H9 (cell line): ENCODE measurements at regions not wholly inside any gene's neighbourhood (a gene's known extent, or its start where the extent isn't known, plus 50 kb on each side); places are given as distances from the start of the nearest gene placed in this dataset.

ENCODE experiments used
- DNase-seq: peaks from one replicate; pipeline ENCODE4 v3.0.0-alpha.2; 2017
- H2AFZ ChIP-seq: one replicate; pipeline ENCODE4 v1.6.1; 2013; ENCODE audit warnings: mild to moderate bottlenecking, low read length, control low read depth, moderate library complexity
- H2AK5ac ChIP-seq: 2 replicates; pipeline ENCODE4 v1.6.1; 2013; ENCODE audit warnings: low read length, control low read depth, mixed read lengths; ENCODE audit not compliant: insufficient read length
- H2BK120ac ChIP-seq: one replicate; pipeline ENCODE4 v1.6.1; 2013; ENCODE audit warnings: low read depth, mild to moderate bottlenecking, low read length, control low read depth, inconsistent platforms; ENCODE audit not compliant: poor library complexity, severe bottlenecking
- H2BK12ac ChIP-seq: 2 replicates; pipeline ENCODE4 v1.6.1; 2013; ENCODE audit warnings: low read length, control low read depth, mixed read lengths, low read depth; ENCODE audit not compliant: insufficient read length
- H2BK15ac ChIP-seq: 2 replicates; pipeline ENCODE4 v1.6.1; 2013; ENCODE audit warnings: low read depth, low read length, control low read depth
- H2BK20ac ChIP-seq: one replicate; pipeline ENCODE4 v1.6.1; 2013; ENCODE audit warnings: low read depth, mild to moderate bottlenecking, low read length, control low read depth, inconsistent platforms; ENCODE audit not compliant: poor library complexity, severe bottlenecking
- H2BK5ac ChIP-seq: 2 replicates; pipeline ENCODE4 v1.6.1; 2013; ENCODE audit warnings: low read length, control low read depth, mixed read lengths; ENCODE audit not compliant: insufficient read length
- H3K14ac ChIP-seq: 2 replicates; pipeline ENCODE4 v1.6.1; 2013; ENCODE audit warnings: low read length, control low read depth; ENCODE audit not compliant: insufficient read depth
- H3K18ac ChIP-seq: 2 replicates; pipeline ENCODE4 v1.6.1; 2013; ENCODE audit warnings: low read depth, mild to moderate bottlenecking, mixed read lengths, low read length, control low read depth; ENCODE audit not compliant: insufficient read length
- H3K23ac ChIP-seq: 2 replicates; pipeline ENCODE4 v1.6.1; 2013; ENCODE audit warnings: low read length, control low read depth, mixed read lengths, low read depth; ENCODE audit not compliant: insufficient read length
- H3K23me2 ChIP-seq: 2 replicates; pipeline ENCODE4 v1.6.1; 2013; ENCODE audit warnings: low read depth, mild to moderate bottlenecking, mixed read lengths, low read length, control low read depth; ENCODE audit not compliant: insufficient read length, poor library complexity, severe bottlenecking
- H3K27ac ChIP-seq: 2 replicates; pipeline ENCODE4 v1.5.1; 2013; ENCODE audit warnings: low read length, control low read depth, mixed read lengths, low read depth; ENCODE audit not compliant: insufficient read length
- H3K27me3 ChIP-seq: 2 replicates; pipeline ENCODE4 v1.6.1; 2013; ENCODE audit warnings: low read length, control low read depth, inconsistent platforms; ENCODE audit not compliant: insufficient read depth
- H3K4ac ChIP-seq: 2 replicates; pipeline ENCODE4 v1.6.1; 2013; ENCODE audit warnings: low read depth, mild to moderate bottlenecking, control low read depth, inconsistent platforms, low read length, moderate library complexity
- H3K4me1 ChIP-seq: 2 replicates; pipeline ENCODE4 v1.6.1; 2013; ENCODE audit warnings: low read length, control low read depth, inconsistent platforms; ENCODE audit not compliant: insufficient read depth
- H3K4me2 ChIP-seq: 2 replicates; pipeline ENCODE4 v1.6.1; 2013; ENCODE audit warnings: low read length, control low read depth, mixed read lengths; ENCODE audit not compliant: insufficient read length, insufficient read depth
- H3K56ac ChIP-seq: 2 replicates; pipeline ENCODE4 v1.6.1; 2013; ENCODE audit warnings: low read depth, mild to moderate bottlenecking, mixed read lengths, low read length, control low read depth; ENCODE audit not compliant: insufficient read length
- H3K79me1 ChIP-seq: 2 replicates; pipeline ENCODE4 v1.6.1; 2013; ENCODE audit warnings: low read depth, mild to moderate bottlenecking, moderate library complexity, low read length, control low read depth, inconsistent platforms; ENCODE audit not compliant: insufficient read depth, poor library complexity, severe bottlenecking
- H3K79me2 ChIP-seq: 2 replicates; pipeline ENCODE4 v1.6.1; 2013; ENCODE audit warnings: low read length, control low read depth, inconsistent platforms; ENCODE audit not compliant: insufficient read depth
- H3K9ac ChIP-seq: 2 replicates; pipeline ENCODE4 v1.6.1; 2013; ENCODE audit warnings: low read length, control low read depth, mixed read lengths; ENCODE audit not compliant: insufficient read length; ENCODE audit errors: extremely low read depth
- H3K9me3 ChIP-seq: one replicate; pipeline ENCODE4 v1.6.1; 2013; ENCODE audit warnings: low read depth, low read length, inconsistent platforms; ENCODE audit not compliant: control insufficient read depth
- H3T11ph ChIP-seq: one replicate; pipeline ENCODE4 v1.6.1; 2013; ENCODE audit warnings: mild to moderate bottlenecking, low read length, control low read depth, inconsistent platforms
- H4K20me1 ChIP-seq: one replicate; pipeline ENCODE4 v1.6.1; 2013; ENCODE audit not compliant: control insufficient read depth, insufficient read length, insufficient read depth
- H4K5ac ChIP-seq: 2 replicates; pipeline ENCODE4 v1.6.1; 2013; ENCODE audit warnings: low read depth, mild to moderate bottlenecking, mixed read lengths, low read length, control low read depth; ENCODE audit not compliant: insufficient read length
- H4K8ac ChIP-seq: replicated peaks from 2 replicates; pipeline ENCODE4 v1.6.1; 2013; ENCODE audit warnings: low read length, control low read depth, mixed read lengths, low read depth; ENCODE audit not compliant: insufficient read length
- H4K91ac ChIP-seq: 2 replicates; pipeline ENCODE4 v1.6.1; 2013; ENCODE audit warnings: low read depth, mild to moderate bottlenecking, moderate library complexity, mixed read lengths, low read length, control low read depth; ENCODE audit not compliant: insufficient read length
- H3K27ac Mint-ChIP-seq, 3 experiments: 2 replicates in 2 of 3; 3 replicates in 1 of 3; pipeline ENCODE4 v1.8.0; 2020 to 2021; ENCODE audit warnings: mixed read lengths in 3 of 3, mild to moderate bottlenecking in 1 of 3, moderate library complexity in 1 of 3
- H3K27me3 Mint-ChIP-seq: 2 replicates; pipeline ENCODE4 v1.8.0; 2021; ENCODE audit warnings: low read depth, mild to moderate bottlenecking, moderate library complexity, mixed read lengths
- H3K36me3 Mint-ChIP-seq, 3 experiments: 2 replicates in 2 of 3; 3 replicates in 1 of 3; pipeline ENCODE4 v1.8.0; 2020 to 2021; ENCODE audit warnings: low read depth in 3 of 3, mixed read lengths in 3 of 3; ENCODE audit not compliant: insufficient read depth in 1 of 3
- H3K4me1 Mint-ChIP-seq, 2 experiments: 2 replicates each; pipeline ENCODE4 v1.8.0; 2020; ENCODE audit warnings: mixed read lengths in 2 of 2
- H3K4me3 Mint-ChIP-seq, 2 experiments: 2 replicates in 1 of 2; 3 replicates in 1 of 2; pipeline ENCODE4 v1.8.0; 2020 to 2021; ENCODE audit warnings: mild to moderate bottlenecking in 2 of 2, mixed read lengths in 2 of 2, moderate library complexity in 1 of 2
- H3K9me3 Mint-ChIP-seq, 2 experiments: 2 replicates in 1 of 2; 3 replicates in 1 of 2; pipeline ENCODE4 v1.8.0; 2020; ENCODE audit warnings: mild to moderate bottlenecking in 2 of 2, mixed read lengths in 2 of 2, moderate library complexity in 1 of 2
- CTCF ChIP-seq: fragments of 200-600 bp; sonication (generic); conservative IDR thresholded peaks from 3 replicates; pipeline ENCODE4 v1.8.0; 2021; ENCODE audit warnings: antibody characterized with exemption, mild to moderate bottlenecking
- WGBS: extraction: QIAGEN DNeasy Blood & Tissue Kit; methylation state at CpG from one replicate; pipeline ENCODE4 v1.1.7; 2013; ENCODE audit warnings: missing lambda C conversion rate, low lambda C conversion rate, mixed read lengths; ENCODE audit not compliant: insufficient read length; ENCODE audit errors: extremely low coverage; 5-methylcytosine and 5-hydroxymethylcytosine counted together

DNA sequence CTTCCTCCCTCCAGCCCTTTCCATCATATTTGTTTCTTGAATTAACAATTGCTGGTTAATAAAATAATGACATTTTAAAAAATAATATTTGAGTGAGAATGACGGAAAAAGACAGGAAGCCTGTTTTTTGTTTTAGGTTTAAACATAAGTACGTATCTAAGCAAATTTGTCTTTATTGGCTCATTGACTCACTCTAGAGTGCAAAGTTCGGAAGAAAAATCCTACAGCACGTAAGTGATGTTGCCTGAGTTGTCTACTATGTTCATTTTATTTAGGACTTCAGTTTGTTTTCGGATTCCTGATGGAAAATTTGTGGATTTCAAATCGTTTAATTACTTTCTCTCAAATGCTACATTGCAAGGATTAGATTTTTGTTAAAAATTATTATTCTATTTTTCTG is 1435.7 kb upstream of the ADGRB3 start:
- H2BK120ac ChIP-seq, result no peak overlapping the region
- no peaks in the 10 kb centered on the region for H3K4me1 ChIP-seq
- H3K23ac ChIP-seq, result no peak overlapping the region
- H4K20me1 ChIP-seq, result no peaks in the 10 kb centered on the region
- Mint-ChIP-seq H3K36me3 (no peaks in the 10 kb centered on the region; a peak in 2 of 7 replicates), H3K27me3 (no peaks in the 10 kb centered on the region), H3K9me3 (peaks cover 6 to 9% of the 10 kb centered on the region in 2 experiments; a peak in 3 of 5 replicates), H3K4me3 (no peak overlapping the region), H3K4me1 (no peaks in the 10 kb centered on the region), H3K27ac (no peak overlapping the region)
- H3K27me3 ChIP-seq, result no peaks in the 10 kb centered on the region
- H3K9me3 ChIP-seq, result no peaks in the 10 kb centered on the region
- H2BK15ac ChIP-seq, result no peak overlapping the region
- H4K5ac ChIP-seq, result no peak overlapping the region
- no peak overlapping the region for H4K8ac ChIP-seq
- H3K9ac ChIP-seq, result no peak overlapping the region
- TF ChIP-seq CTCF, result no peak
- no peaks in the 10 kb centered on the region for H3K79me1 ChIP-seq
- no peak overlapping the region for H2AK5ac ChIP-seq
- H2AFZ ChIP-seq, result no peak overlapping the region
- no peaks in the 10 kb centered on the region for H3K79me2 ChIP-seq
- H3K56ac ChIP-seq, result no peak overlapping the region
- no peak overlapping the region for H3K18ac ChIP-seq
- H3K14ac ChIP-seq, result no peak overlapping the region
- no peak overlapping the region for H3T11ph ChIP-seq
- WGBS, result 100% methylated on average over 1 of the region's 6 CpGs
- H2BK20ac ChIP-seq, result no peak overlapping the region
- no peak overlapping the region for H2BK12ac ChIP-seq
- no peak overlapping the region for H3K4ac ChIP-seq
- no peaks in the 10 kb centered on the region for H3K23me2 ChIP-seq
- DNase-seq, result no peak
- no peak overlapping the region for H3K4me2 ChIP-seq
- H3K27ac ChIP-seq, result no peak overlapping the region
- no peak overlapping the region for H2BK5ac ChIP-seq
- H4K91ac ChIP-seq, result no peak overlapping the region
